ENCODE measurements at regions not wholly inside any gene's neighbourhood (a gene's known extent, or its start where the extent isn't known, plus 50 kb on each side); places are given as distances from the start of the nearest gene placed in this dataset.

- DNase-seq: no peak
Measured at GRCh38 chr13:78420814-78421213, 182.5 kb downstream of the POU4F1 start.

GRCh38 chr13:78413887-78414553, 189.3 kb downstream of the POU4F1 start:
- DNase-seq: no peak

DNA sequence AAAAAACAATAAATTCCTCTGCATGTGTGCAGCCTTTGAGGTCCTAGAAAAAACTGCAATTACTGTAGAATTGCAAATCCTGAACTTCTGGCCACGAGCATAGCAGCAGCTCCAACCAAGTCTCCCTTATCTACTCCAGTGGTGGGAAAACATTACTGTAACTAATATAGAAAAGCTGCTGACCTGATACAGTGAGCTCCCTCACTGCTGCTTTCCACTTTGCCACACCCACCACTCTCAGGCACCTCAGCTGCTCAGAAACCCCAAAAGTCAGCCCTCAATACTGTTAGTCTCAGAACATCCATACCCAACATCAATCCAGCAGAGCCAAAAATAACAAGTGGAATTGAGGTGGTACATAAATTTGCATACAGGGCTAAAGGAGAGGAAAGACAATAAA, 192.5 kb downstream of the POU4F1 start:
- no peak for DNase-seq

GRCh38 chr13:78410164-78410563, 193.2 kb downstream of the POU4F1 start:
- DNase-seq: no peak

GRCh38 chr13:78409172-78409571, 194.2 kb downstream of the POU4F1 start:
- no peak for DNase-seq

DNA sequence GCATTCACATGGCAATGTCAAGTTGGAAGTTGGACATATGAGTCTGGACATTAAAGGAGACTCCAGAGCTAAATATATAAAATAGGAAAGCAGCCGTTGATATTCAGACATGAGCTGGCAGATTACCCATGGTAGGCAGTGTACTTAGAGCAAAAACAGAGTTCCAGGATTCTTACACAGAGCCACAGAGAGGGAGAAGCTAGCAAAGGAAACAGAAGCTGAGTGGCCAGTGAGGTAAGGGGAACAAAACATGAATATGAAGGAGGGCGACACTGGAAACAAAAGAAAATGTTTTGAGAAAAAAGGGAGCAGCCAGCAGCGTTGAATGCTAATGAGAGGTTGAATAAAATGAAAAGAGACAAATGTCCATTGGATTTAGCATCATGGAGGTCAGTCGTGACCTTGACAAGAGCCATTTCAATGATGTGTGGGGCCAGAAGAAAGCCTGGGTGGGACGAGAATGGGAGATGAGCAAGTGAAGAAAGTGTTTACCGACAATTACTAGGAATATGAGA, 198.4 kb downstream of the POU4F1 start:
- DNase-seq: no peak

- no peak for DNase-seq
Measured at GRCh38 chr13:78402708-78403400, 200.5 kb downstream of the POU4F1 start.

DNA sequence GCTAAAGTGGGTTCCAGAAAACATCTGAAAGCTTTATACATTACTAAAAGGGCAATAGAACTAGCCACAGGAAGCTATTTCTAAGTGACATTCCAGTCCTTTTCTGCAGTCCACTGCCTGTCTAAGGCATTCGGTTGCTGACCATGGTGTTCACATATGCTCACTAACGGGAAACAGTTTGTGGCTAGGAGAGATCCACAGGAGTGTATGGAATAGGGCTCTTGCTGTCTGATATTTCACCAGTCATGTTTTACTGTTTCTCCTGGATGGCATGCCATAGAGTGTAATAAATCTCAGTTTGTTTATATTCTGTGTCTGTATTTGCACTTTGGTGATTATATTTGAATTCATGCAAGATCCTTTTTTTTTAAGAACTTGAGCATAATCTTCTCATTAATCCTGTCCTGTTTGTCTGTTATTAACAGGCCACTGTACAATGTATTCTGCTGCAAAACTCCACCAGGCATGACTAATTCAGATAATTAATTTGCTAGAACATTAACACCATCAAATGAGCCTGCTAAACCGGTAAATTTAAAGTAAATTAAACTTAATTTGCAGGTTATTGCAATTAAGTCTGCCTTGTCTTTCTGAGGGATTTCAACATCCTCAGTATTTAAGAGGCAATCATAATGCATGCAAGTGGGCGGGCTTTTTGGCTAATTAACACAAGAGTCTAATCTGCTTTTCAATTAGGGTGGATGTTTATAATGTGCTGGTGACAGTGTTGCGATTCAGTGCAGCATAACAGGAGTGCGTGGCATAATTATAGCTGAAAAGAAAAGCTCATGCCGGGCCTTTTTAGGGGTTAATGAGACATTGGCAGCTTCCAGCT, 201.3 kb downstream of the POU4F1 start:
- no peak for DNase-seq

GRCh38 chr13:78398743-78399410, 204.5 kb downstream of the POU4F1 start:
- no peak for DNase-seq

DNA sequence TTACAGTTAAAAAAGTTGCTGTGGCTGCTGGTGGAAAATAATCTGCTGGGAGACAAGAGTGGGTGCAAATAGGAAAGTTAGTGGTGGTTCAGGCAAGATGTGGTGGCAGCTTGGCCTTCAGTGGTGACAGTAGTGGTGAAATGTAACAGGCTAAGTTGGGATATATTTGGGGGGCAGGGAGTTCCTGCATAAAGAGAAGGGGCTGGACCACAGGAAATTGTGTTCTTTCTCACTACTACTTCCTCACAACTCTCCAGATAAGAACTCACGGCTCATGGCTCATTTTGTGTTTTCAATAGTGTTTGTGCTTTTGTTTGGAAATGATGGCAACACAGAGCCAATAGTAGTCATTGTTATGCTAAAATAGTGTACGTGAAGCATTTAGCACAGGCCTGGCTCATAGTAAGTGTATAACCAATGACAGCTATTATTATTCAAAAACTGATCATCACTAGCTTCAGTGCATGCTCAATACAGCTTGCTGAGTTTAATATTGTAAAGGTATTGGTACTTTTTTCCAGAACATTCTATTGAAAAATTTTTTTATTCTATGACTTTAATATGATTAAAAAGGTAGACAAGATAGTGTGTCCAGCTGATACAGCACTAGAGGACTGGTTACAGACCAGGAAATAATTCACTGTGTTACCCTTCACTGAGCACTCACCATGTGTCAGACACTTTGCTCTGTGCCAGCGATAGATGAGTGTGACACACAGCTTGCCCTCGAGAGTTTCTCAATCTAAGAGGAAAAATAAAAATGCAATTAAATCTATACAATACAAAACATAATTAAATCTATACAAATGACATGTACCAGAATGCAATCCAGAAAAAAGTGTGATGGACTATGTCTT, 209.8 kb downstream of the POU4F1 start:
- DNase-seq: no peak

GRCh38 chr13:78383899-78384298, 219.5 kb downstream of the POU4F1 start:
- DNase-seq: no peak

DNA sequence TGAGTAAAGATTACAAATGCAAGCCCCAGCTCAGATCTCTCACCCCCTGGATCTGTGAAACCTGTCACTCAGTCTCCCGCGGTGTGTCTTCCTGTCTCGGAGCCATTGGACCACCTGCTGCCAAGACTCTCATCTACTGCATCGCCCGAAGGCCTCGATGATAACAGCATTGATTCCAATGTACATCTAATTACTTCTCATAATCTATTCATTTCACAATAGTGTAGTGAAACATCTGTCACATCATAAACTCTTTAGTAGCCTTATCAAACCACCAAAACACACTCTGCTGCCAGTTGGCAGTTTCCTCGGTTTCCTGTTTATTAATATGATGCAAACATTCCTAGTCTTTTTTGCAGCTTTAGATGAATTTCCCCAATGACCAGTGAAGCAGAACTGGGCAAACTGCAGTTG, 220.3 kb downstream of the POU4F1 start:
- no peak for DNase-seq

- DNase-seq: no peak
Measured at GRCh38 chr13:78382491-78382890, 220.9 kb downstream of the POU4F1 start.

GRCh38 chr13:78376822-78377221, 226.5 kb downstream of the POU4F1 start:
- no peak for DNase-seq

DNA sequence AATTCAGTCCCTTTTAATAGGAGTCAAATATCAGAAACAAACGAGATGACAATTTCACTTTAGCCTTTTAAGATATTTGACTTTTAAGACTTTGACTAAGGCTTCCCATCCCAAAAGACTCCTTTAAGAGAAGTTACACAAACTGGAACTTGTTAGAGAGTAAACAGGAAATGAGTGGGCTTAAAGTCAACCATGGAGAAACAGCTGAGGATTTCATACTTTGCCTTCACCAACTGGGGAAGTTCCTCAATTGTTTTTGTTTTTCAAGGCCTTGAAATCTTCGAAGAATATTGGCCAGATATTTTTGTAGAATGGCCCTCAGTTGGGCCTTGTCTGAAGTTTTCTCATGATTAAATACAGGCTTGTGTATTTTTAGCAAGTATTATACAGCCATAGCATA, 227.3 kb downstream of the POU4F1 start:
- DNase-seq: no peak

DNA sequence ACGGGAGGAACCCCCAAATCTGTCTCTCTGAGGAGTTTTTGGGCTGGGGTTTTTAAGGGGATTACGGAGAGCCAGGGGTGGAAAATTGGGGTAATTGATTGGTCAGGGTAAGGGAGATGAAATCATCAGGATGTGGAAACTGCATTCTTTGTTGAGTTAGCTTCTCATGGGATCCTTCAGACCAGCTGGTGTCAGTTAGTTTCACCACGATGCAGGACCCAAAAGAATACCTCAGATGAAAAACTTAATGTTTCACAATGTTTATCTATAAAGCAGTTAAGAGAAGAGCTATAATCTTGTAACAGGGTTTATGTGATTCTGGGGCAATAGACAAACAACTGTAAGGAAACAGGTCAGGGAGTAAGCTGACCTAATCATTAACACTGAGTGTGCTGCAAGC, 230.8 kb downstream of the POU4F1 start:
- DNase-seq: no peak

DNA sequence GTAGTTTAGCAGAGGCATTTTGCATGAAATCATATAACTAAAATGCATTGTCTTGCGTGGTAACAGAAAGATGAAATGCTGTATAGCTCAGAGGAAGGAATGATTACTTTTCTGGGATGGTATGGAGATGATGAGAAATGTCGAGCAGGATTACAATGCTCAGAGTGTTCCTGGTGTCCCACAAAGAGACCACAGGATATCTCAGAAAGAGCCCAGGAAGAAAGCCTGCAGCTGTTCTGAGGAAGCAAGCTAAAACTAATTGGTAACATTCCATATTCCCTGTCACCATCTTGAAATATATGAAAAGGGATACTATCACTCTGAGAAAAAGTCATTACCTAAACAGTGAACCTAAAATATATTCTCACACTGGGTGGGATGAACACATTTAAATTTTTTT, 233.1 kb downstream of the POU4F1 start:
- DNase-seq: no peak

GRCh38 chr13:78364711-78365110, 238.6 kb downstream of the POU4F1 start:
- no peak for DNase-seq

DNA sequence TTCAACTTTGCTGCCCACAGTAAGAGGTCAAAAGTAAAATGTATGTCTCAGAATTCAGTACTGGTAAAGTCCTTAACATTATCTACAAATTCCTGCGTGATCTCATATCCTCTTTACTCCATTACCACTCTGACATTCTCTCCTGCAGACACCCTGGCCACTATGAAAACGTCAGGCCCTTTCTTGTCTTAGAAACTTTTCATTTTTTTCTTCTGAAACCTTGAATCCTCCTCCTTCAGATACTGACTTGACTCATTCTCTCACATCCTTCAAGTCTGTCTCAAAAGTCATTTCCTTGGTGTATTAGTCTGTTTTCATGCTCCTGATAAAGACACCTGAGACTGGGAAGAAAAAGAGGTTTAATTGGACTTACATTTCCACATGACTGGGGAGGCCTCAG, 262.3 kb downstream of the POU4F1 start:
- DNase-seq: no peak

DNA sequence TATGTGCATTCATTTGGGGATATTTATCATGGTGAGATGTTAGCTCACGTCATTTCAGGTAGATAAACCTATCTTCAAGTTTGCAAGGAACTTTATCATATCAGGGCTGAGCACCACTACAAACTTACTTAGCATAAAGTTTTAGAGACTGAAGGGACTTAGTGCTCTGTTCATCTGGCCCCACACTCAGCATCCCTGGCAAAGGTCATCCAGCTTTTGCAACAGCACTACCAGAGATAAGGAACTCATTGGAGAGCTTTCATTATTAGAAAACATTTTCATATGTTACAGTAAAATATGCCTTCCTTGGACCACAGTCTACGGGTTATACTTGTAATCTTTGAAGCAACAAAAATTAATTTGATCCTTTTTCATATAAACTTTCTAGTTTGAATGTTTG, 263.4 kb downstream of the POU4F1 start:
- no peak for DNase-seq

DNA sequence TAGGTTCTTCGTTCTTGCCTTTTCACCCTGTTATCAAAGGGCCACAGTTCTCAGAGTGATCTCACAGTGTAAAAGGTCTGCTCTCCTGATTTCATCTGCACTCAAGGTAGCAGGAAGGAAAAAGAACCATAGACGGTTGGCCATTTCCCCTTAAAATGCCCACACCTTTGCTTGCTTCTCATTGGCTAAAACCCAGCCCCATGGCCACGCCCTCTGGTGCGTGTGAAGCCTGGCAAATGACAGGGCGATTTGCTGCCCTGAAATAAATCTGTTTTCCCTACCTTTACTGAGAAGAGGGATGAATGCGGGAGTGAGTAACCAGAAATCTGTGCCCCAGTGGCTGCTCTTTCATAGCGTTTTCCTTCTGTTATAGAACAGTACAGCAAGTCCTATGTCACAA, 269.3 kb downstream of the POU4F1 start:
- DNase-seq: no peak

- DNase-seq: no peak
Measured at GRCh38 chr13:78326633-78327032, 276.7 kb downstream of the POU4F1 start.

Measured in fibroblast of skin of abdomen (primary cell).